Left ventricle myocardium inferior (tissue), 1 donor: ENCODE measurements at regions not wholly inside any gene's neighbourhood (a gene's known extent, or its start where the extent isn't known, plus 50 kb on each side); places are given as distances from the start of the nearest gene placed in this dataset.

Source experiments
- DNase-seq: peaks from one replicate; pipeline ENCODE4 v3.0.0-alpha.2; 2020
- H3K27ac ChIP-seq: fragments of 200-600 bp; replicated peaks from 2 replicates; pipeline ENCODE4 v1.8.0; 2021
- H3K27me3 ChIP-seq: fragments of 200-600 bp; 2 replicates; pipeline ENCODE4 v1.8.0; 2021; ENCODE audit warnings: low read depth
- H3K36me3 ChIP-seq: fragments of 200-600 bp; 2 replicates; pipeline ENCODE4 v1.8.0; 2021
- H3K4me1 ChIP-seq: fragments of 200-600 bp; 2 replicates; pipeline ENCODE4 v1.8.0; 2021
- H3K4me3 ChIP-seq: fragments of 200-600 bp; 2 replicates; pipeline ENCODE4 v1.8.0; 2021; ENCODE audit warnings: mild to moderate bottlenecking, moderate library complexity
- H3K9me3 ChIP-seq: fragments of 200-600 bp; replicated peaks from 2 replicates; pipeline ENCODE4 v1.8.0; 2021
- CTCF ChIP-seq: fragments of 200-600 bp; IDR thresholded peaks from 2 replicates; pipeline ENCODE4 v1.8.0; 2021; ENCODE audit warnings: antibody characterized with exemption, mild to moderate bottlenecking, borderline replicate concordance
- intact Hi-C: fragments of 100-400 bp; cut with micrococcal nuclease; formaldehyde crosslinking; loops from one replicate; pipeline ENCODE4 v1.11.0; 2022
- donor health status: DM: no; HTN: yes; CAD: no; lungs with severe emphysema.

- Histone ChIP-seq H3K9me3 (no peaks in the 10 kb centered on the region), H3K36me3 (no peaks in the 10 kb centered on the region), H3K4me1 (no peaks in the 10 kb centered on the region), H3K4me3 (no peak overlapping the region), H3K27ac (no peak overlapping the region), H3K27me3 (peaks cover 18% of the 10 kb centered on the region)
- DNase-seq, result no peak
- intact Hi-C loops, result no loop called here
- TF ChIP-seq CTCF, result no peak
Measured at GRCh38 chr1:209267968-209268367, 315.5 kb upstream of the CAMK1G start.

- Histone ChIP-seq H3K4me3 (no peak overlapping the region), H3K36me3 (no peaks in the 10 kb centered on the region), H3K4me1 (no peaks in the 10 kb centered on the region), H3K9me3 (no peaks in the 10 kb centered on the region), H3K27ac (no peak overlapping the region), H3K27me3 (peaks cover 18% of the 10 kb centered on the region)
- no peak for DNase-seq
- intact Hi-C loops, result no loop called here
- no peak for TF ChIP-seq CTCF
Measured at GRCh38 chr1:209268479-209268878, 315.0 kb upstream of the CAMK1G start.

- Histone ChIP-seq H3K27me3 (peaks cover 37% of the 10 kb centered on the region), H3K9me3 (peaks cover 13% of the 10 kb centered on the region), H3K27ac (no peak overlapping the region), H3K4me1 (no peaks in the 10 kb centered on the region), H3K36me3 (no peaks in the 10 kb centered on the region), H3K4me3 (no peak overlapping the region)
- intact Hi-C loops, result no loop called here
- no peak for TF ChIP-seq CTCF
- DNase-seq, result no peak
Measured at GRCh38 chr1:209276321-209276720, 307.2 kb upstream of the CAMK1G start.

- TF ChIP-seq CTCF, result no peak
- Histone ChIP-seq H3K4me1 (no peaks in the 10 kb centered on the region), H3K27ac (no peak overlapping the region), H3K36me3 (no peaks in the 10 kb centered on the region), H3K4me3 (no peak overlapping the region), H3K27me3 (peaks cover 37% of the 10 kb centered on the region), H3K9me3 (peaks cover 13% of the 10 kb centered on the region)
- no peak for DNase-seq
- intact Hi-C loops, result no loop called here
Measured at GRCh38 chr1:209277662-209278061, 305.9 kb upstream of the CAMK1G start.

- H3K36me3 ChIP-seq, result no peaks in the 10 kb centered on the region
- TF ChIP-seq CTCF, result no peak
- no peak for DNase-seq
- no peak overlapping the region for H3K27ac ChIP-seq
- intact Hi-C loops, result no loop called here
- H3K9me3 ChIP-seq, result no peaks in the 10 kb centered on the region
- H3K27me3 ChIP-seq, result peaks cover 77% of the 10 kb centered on the region
- no peaks in the 10 kb centered on the region for H3K4me1 ChIP-seq
- no peak overlapping the region for H3K4me3 ChIP-seq
Measured at GRCh38 chr1:209291715-209292114, 291.8 kb upstream of the CAMK1G start.
